HFFc6 (cell line): ENCODE measurements at regions not wholly inside any gene's neighbourhood (a gene's known extent, or its start where the extent isn't known, plus 50 kb on each side); places are given as distances from the start of the nearest gene placed in this dataset.

Experiments
- DNase-seq: peaks from one replicate; pipeline ENCODE4 v3.0.0-alpha.2; 2018
- H3K27ac Mint-ChIP-seq: 2 replicates; pipeline ENCODE4 v1.8.0; 2020; ENCODE audit warnings: mild to moderate bottlenecking, mixed read lengths
- H3K27me3 Mint-ChIP-seq: 2 replicates; pipeline ENCODE4 v1.8.0; 2021; ENCODE audit warnings: mild to moderate bottlenecking, moderate library complexity, mixed read lengths; ENCODE audit not compliant: insufficient read depth
- H3K36me3 Mint-ChIP-seq: 2 replicates; pipeline ENCODE4 v1.8.0; 2021; ENCODE audit warnings: low read depth, mixed read lengths
- H3K4me1 Mint-ChIP-seq: 2 replicates; pipeline ENCODE4 v1.8.0; 2020; ENCODE audit warnings: low read depth, mixed read lengths
- H3K4me3 Mint-ChIP-seq: 2 replicates; pipeline ENCODE4 v1.8.0; 2020; ENCODE audit warnings: mild to moderate bottlenecking, moderate library complexity, mixed read lengths
- H3K9me3 Mint-ChIP-seq: 2 replicates; pipeline ENCODE4 v1.8.0; 2020; ENCODE audit warnings: mild to moderate bottlenecking, mixed read lengths
- CTCF ChIP-seq: fragments of 200-600 bp; sonication (generic); IDR thresholded peaks from 2 replicates; pipeline ENCODE4 v1.5.0; 2021; ENCODE audit warnings: antibody characterized with exemption, mild to moderate bottlenecking

- H3K9me3 Mint-ChIP-seq: no peaks in the 10 kb centered on the region
- no peaks in the 10 kb centered on the region; the same call in 1 of the 2 replicates for H3K27me3 Mint-ChIP-seq
- peak overlapping the region; percentile 24 for H3K27ac Mint-ChIP-seq
- TF ChIP-seq CTCF: no peak
- peak; percentile 92 for DNase-seq
- H3K4me3 Mint-ChIP-seq: peak overlapping the region; percentile 3; the same call in 1 of the 2 replicates
- H3K36me3 Mint-ChIP-seq: peaks cover 4% of the 10 kb centered on the region; the same call in 1 of the 2 replicates
- H3K4me1 Mint-ChIP-seq: peaks cover 28% of the 10 kb centered on the region
Measured at GRCh38 chr3:106261915-106262683, 393.3 kb upstream of the CBLB start.

- H3K27ac Mint-ChIP-seq: no peak overlapping the region
- no peaks in the 10 kb centered on the region for H3K9me3 Mint-ChIP-seq
- no peak for TF ChIP-seq CTCF
- peaks cover 4% of the 10 kb centered on the region; the same call in 1 of the 2 replicates for H3K36me3 Mint-ChIP-seq
- no peak overlapping the region for H3K4me3 Mint-ChIP-seq
- H3K27me3 Mint-ChIP-seq: no peaks in the 10 kb centered on the region
- peaks cover 28% of the 10 kb centered on the region for H3K4me1 Mint-ChIP-seq
- DNase-seq: no peak
Measured at GRCh38 chr3:106263011-106263410, 394.2 kb upstream of the CBLB start.

- Mint-ChIP-seq H3K36me3 (peaks cover 4% of the 10 kb centered on the region; the same call in 1 of the 2 replicates), H3K27ac (no peak overlapping the region), H3K9me3 (no peaks in the 10 kb centered on the region), H3K4me3 (no peak overlapping the region), H3K27me3 (no peaks in the 10 kb centered on the region), H3K4me1 (peaks cover 28% of the 10 kb centered on the region)
- no peak for DNase-seq
- no peak for TF ChIP-seq CTCF
Measured at GRCh38 chr3:106263546-106263945, 394.7 kb upstream of the CBLB start.

GRCh38 chr3:106265704-106266103 is 396.9 kb upstream of the CBLB start:
- Mint-ChIP-seq H3K9me3 (no peaks in the 10 kb centered on the region), H3K27me3 (no peaks in the 10 kb centered on the region), H3K4me1 (peaks cover 28% of the 10 kb centered on the region), H3K4me3 (no peak overlapping the region), H3K36me3 (peaks cover 4% of the 10 kb centered on the region; the same call in 1 of the 2 replicates), H3K27ac (no peak overlapping the region)
- DNase-seq: no peak
- no peak for TF ChIP-seq CTCF

GRCh38 chr3:106268696-106269095 is 399.9 kb upstream of the CBLB start:
- Mint-ChIP-seq H3K4me3 (no peak overlapping the region), H3K9me3 (no peaks in the 10 kb centered on the region)

More at GRCh38 chr3:106268696-106269095, 399.9 kb upstream of the CBLB start:
- Mint-ChIP-seq H3K27me3 (no peaks in the 10 kb centered on the region), H3K36me3 (peaks cover 4% of the 10 kb centered on the region; the same call in 1 of the 2 replicates), H3K27ac (no peak overlapping the region), H3K4me1 (peaks cover 1% of the 10 kb centered on the region)
- no peak for TF ChIP-seq CTCF
- no peak for DNase-seq
